HCT116 (cell line): ENCODE measurements at regions not wholly inside any gene's neighbourhood (a gene's known extent, or its start where the extent isn't known, plus 50 kb on each side); places are given as distances from the start of the nearest gene placed in this dataset.

Experiments used
- ATAC-seq: fragments of 200-7000 bp; cut with Tn5 transposase; 2 replicates; pipeline ENCODE4 v1.9.1; 2020; ENCODE audit warnings: mild to moderate bottlenecking, moderate library complexity
- BruUV-seq: library from RNA; stranded (reverse); fragments of 400-500 nt; replicated peaks from 2 replicates; lab custom pipeline; 2021; lab: Mats Ljungman, UMichigan
- CTCF ChIA-PET: fragments of 300-600 bp; sonication (Branson Sonifier 250); formaldehyde crosslinking; loops from one replicate; lab custom pipeline; 2021; ENCODE audit warnings: antibody characterized with exemption; lab: Charles Lee
- POLR2A ChIA-PET: fragments of 300-600, 350-600 bp; sonication (Branson Sonifier 250); formaldehyde crosslinking; loops from one replicate; lab custom pipeline; 2021; ENCODE audit warnings: antibody characterized with exemption; lab: Charles Lee
- RAD21 ChIA-PET, 2 experiments: fragments of 300-600 bp; sonication (Branson Sonifier 250); formaldehyde crosslinking; loops; one replicate each; lab custom pipeline; 2023; ENCODE audit warnings: low total read pairs in 2 of 2; ENCODE audit not compliant: uncharacterized antibody in 2 of 2, unreplicated experiment in 2 of 2, low non-redundant PET in 1 of 2; lab: Charles Lee
- DNase-seq: peaks from one replicate; pipeline ENCODE4 v3.0.0-alpha.2; 2010; ENCODE audit warnings: low read depth, low spot score
- H2AFZ ChIP-seq: fragments of 200-600 bp; shearing (Covaris generic), sonication (generic); 2 replicates; pipeline ENCODE4 v1.6.1; 2017; ENCODE audit warnings: low read depth, mixed run types, mixed read lengths, antibody characterized with exemption, low read length; ENCODE audit not compliant: poor library complexity, severe bottlenecking
- H3K27ac ChIP-seq: 2 replicates; pipeline ENCODE4 v1.5.1; 2012; ENCODE audit warnings: low read depth, low read length
- H3K27me3 ChIP-seq: fragments of 200-600 bp; sonication (generic); 2 replicates; pipeline ENCODE4 v1.6.1; 2016; ENCODE audit warnings: mixed run types, low read length, mixed read lengths; ENCODE audit not compliant: insufficient read depth
- H3K36me3 ChIP-seq, 2 experiments: fragments of 200-500 bp in 1 of 2; fragments of 200-600 bp in 1 of 2; sonication (Bioruptor generic) in 1 of 2; sonication (generic) in 1 of 2; 2 replicates each; pipeline versions ENCODE4 v1.5.1 to v1.6.1; 2014 to 2016; ENCODE audit warnings: low read length in 2 of 2, inconsistent platforms in 1 of 2, mixed read lengths in 1 of 2, mixed run types in 1 of 2; ENCODE audit not compliant: insufficient read depth in 2 of 2, control insufficient read depth in 1 of 2
- H3K4me1 ChIP-seq, 2 experiments: fragments of 200-600 bp in 1 of 2; sonication (generic) in 1 of 2; 2 replicates each; pipeline versions ENCODE4 v1.5.1 to v1.6.1; 2012 to 2017; ENCODE audit warnings: low read length in 2 of 2, inconsistent platforms in 1 of 2, mild to moderate bottlenecking in 1 of 2, mixed read lengths in 1 of 2, mixed run types in 1 of 2, moderate library complexity in 1 of 2; ENCODE audit not compliant: insufficient read depth in 2 of 2, control insufficient read depth in 1 of 2
- H3K4me2 ChIP-seq: fragments of 200-600 bp; sonication (generic); 2 replicates; pipeline ENCODE4 v1.6.1; 2017; ENCODE audit warnings: mixed run types, low read length, mixed read lengths
- H3K4me3 ChIP-seq, 2 experiments: fragments of 200-600 bp in 1 of 2; sonication (generic) in 1 of 2; replicated peaks in 1 of 2; 2 replicates each; pipeline ENCODE4 v1.5.1; 2011 to 2016; ENCODE audit warnings: low read length in 2 of 2, control low read depth in 1 of 2, low read depth in 1 of 2, mild to moderate bottlenecking in 1 of 2, mixed read lengths in 1 of 2, mixed run types in 1 of 2
- H3K79me2 ChIP-seq: fragments of 200-600 bp; sonication (generic); 2 replicates; pipeline ENCODE4 v1.6.1; 2017; ENCODE audit warnings: mild to moderate bottlenecking, mixed run types, low read length, moderate library complexity, mixed read lengths; ENCODE audit not compliant: insufficient read depth
- H3K9ac ChIP-seq: fragments of 200-600 bp; sonication (generic); 2 replicates; pipeline ENCODE4 v1.6.1; 2016; ENCODE audit warnings: low read length, mixed read lengths
- H3K9me2 ChIP-seq: fragments of 200-600 bp; sonication (generic), shearing (Covaris generic); 2 replicates; pipeline ENCODE4 v1.6.1; 2017; ENCODE audit warnings: mixed run types, mild to moderate bottlenecking, moderate library complexity; ENCODE audit not compliant: insufficient read depth
- H3K9me3 ChIP-seq, 2 experiments: fragments of 200-500 bp in 1 of 2; fragments of 200-600 bp in 1 of 2; sonication (Bioruptor generic) in 1 of 2; sonication (generic) in 1 of 2; 2 replicates each; pipeline ENCODE4 v1.6.1; 2014 to 2017; ENCODE audit warnings: low read length in 2 of 2, mixed read lengths in 2 of 2, inconsistent platforms in 1 of 2, low read depth in 1 of 2, mild to moderate bottlenecking in 1 of 2, mixed run types in 1 of 2, moderate library complexity in 1 of 2; ENCODE audit not compliant: control insufficient read depth in 1 of 2, insufficient read depth in 1 of 2
- H4K20me1 ChIP-seq: fragments of 200-600 bp; sonication (generic), shearing (Covaris generic); 2 replicates; pipeline ENCODE4 v1.6.1; 2017; ENCODE audit warnings: mixed run types, mild to moderate bottlenecking, moderate library complexity; ENCODE audit not compliant: insufficient read depth
- ATF3 ChIP-seq: IDR thresholded peaks from 2 replicates; pipeline ENCODE4 v1.6.1; 2012
- EGR1 ChIP-seq: IDR thresholded peaks from 2 replicates; pipeline ENCODE4 v1.6.1; 2012; ENCODE audit warnings: low read depth
- EZH2 ChIP-seq: fragments of 200-600 bp; sonication (generic); IDR thresholded peaks from 2 replicates; pipeline ENCODE4 v1.6.1; 2017; ENCODE audit warnings: antibody characterized with exemption, mixed run types
- JUND ChIP-seq: IDR thresholded peaks from 2 replicates; pipeline ENCODE4 v1.6.1; 2012
- RAD21 ChIP-seq: IDR thresholded peaks from 2 replicates; pipeline ENCODE4 v1.6.1; 2012; ENCODE audit warnings: low read depth, mild to moderate bottlenecking
- REST ChIP-seq: IDR thresholded peaks from 2 replicates; pipeline ENCODE4 v1.6.1; 2012; ENCODE audit warnings: low read depth
- SP1 ChIP-seq: IDR thresholded peaks from 2 replicates; pipeline ENCODE4 v1.6.1; 2012; ENCODE audit warnings: low read depth
- TCF7L2 ChIP-seq: IDR thresholded peaks from 2 replicates; pipeline ENCODE4 v1.7.0; 2011; ENCODE audit warnings: borderline replicate concordance, inconsistent platforms; ENCODE audit not compliant: insufficient read depth, insufficient read length; ENCODE audit errors: extremely low read depth
- ZFX ChIP-seq: fragments of 450-650 bp; IDR thresholded peaks from 2 replicates; pipeline ENCODE4 v1.6.1; 2017
- intact Hi-C: fragments of 100-400 bp; cut with micrococcal nuclease; formaldehyde crosslinking; loops from 2 replicates; pipeline ENCODE4 v1.10.0; 2022

GRCh38 chr14:66224492-66225178 lies 261.5 kb upstream of the CCDC196 start:
- TF ChIP-seq RAD21 (no peak), SP1 (no peak), EZH2 (no peak), JUND (no peak), ZFX (no peak), ATF3 (no peak), REST (no peak), TCF7L2 (no peak), EGR1 (no peak)
- Histone ChIP-seq H3K27ac (no peak overlapping the region), H3K9ac (no peak overlapping the region), H3K4me2 (no peak overlapping the region), H3K9me2 (no peaks in the 10 kb centered on the region), H2AFZ (no peak overlapping the region), H3K27me3 (no peaks in the 10 kb centered on the region), H3K79me2 (no peaks in the 10 kb centered on the region), H3K9me3 (no peaks in the 10 kb centered on the region), H3K36me3 (no peaks in the 10 kb centered on the region), H3K4me1 (0 out of 4 replicates have a peak, but pooled peaks cover 0 to 5% of the 10 kb centered on the region in 2 experiments), H3K4me3 (no peak overlapping the region), H4K20me1 (no peaks in the 10 kb centered on the region)
- CTCF ChIA-PET = no interaction called here
- intact Hi-C loops = no loop called here
- ATAC-seq (no peak), DNase-seq (no peak)
- RAD21 ChIA-PET = no interaction called here
- no TSS peak for BruUV-seq
- POLR2A ChIA-PET = no interaction called here
